ENCODE measurements at regions not wholly inside any gene's neighbourhood (a gene's known extent, or its start where the extent isn't known, plus 50 kb on each side); places are given as distances from the start of the nearest gene placed in this dataset.

GRCh38 chr14:101620821-101621785 is 59.8 kb downstream of the DIO3 start:
- TF ChIP-seq CTCF (IDR thresholded peaks at IDR 0.05; ENCODE audit: insufficient read depth, low read length, poor library complexity, severe bottlenecking) (no peak), EZH2phosphoT487 (conservative IDR thresholded peaks at IDR 0.05; ENCODE audit: low read length) (no peak)
